ENCODE measurements at regions not wholly inside any gene's neighbourhood (a gene's known extent, or its start where the extent isn't known, plus 50 kb on each side); places are given as distances from the start of the nearest gene placed in this dataset.
"Not testable (repeated sequence)": the region's sequence is repeated elsewhere in the genome, so short reads cannot be mapped to it uniquely, and the experiment has no call there.

DNA sequence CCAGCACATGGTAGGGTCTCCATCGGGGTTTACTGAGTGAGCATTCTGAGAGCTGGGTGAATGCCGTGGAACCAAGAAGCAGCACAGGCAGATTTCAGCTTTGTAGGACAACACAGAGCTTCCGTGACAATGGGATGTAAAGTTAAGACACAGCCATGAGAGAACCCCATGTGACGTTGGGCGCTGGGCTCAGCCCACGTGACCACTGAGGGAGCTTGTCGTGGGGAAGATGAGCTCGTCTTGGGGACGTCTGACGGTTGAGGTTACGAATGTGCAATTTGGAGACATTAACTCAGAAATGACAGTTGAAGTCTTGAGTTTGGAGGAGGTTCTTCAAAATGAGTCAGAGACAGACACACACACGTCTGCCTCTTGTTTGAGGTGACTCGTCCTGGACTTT, 51.5 kb upstream of the MUC20 start:
- H3K27ac Mint-ChIP-seq; H3K9me3 Mint-ChIP-seq; H3K36me3 Mint-ChIP-seq; DNase-seq (ENCODE audit: extremely low spot score, unreplicated experiment); H3K4me3 Mint-ChIP-seq; H3K4me1 Mint-ChIP-seq (ENCODE audit: unreplicated experiment); H3K27me3 Mint-ChIP-seq: not testable (repeated sequence)

DNA sequence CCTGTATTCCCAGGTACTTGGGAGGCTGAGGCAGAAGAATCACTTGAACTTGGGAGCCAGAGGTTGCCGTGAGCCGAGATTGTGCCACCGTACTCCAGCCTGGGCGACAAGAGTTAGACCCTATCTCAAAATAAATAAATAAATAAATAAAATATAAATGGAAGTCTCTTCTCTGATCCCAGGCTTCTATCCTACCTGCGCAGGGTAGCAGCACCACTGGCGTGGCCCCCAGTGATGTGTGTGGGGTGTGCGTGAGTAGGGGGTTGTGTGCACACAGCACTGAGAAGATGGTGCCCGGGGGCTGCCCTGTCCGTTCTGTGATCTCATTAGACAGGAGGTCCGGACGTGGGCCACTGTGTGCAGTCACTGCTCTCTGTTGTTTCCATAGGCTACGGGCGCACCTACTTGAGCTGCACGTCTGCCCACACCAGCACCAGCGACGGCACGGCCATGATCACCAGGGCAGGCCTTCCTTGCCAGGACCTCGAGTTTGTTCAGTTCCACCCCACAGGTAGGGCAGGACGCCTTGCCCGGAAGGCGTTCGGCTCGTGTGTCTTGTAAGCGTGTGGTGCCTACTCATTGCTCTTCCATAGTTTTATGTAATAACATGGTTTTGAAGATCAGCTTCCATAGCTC, 52.5 kb upstream of the MUC20 start:
- not testable (repeated sequence) for H3K27me3 Mint-ChIP-seq; DNase-seq (ENCODE audit: extremely low spot score, unreplicated experiment); H3K27ac Mint-ChIP-seq

DNA sequence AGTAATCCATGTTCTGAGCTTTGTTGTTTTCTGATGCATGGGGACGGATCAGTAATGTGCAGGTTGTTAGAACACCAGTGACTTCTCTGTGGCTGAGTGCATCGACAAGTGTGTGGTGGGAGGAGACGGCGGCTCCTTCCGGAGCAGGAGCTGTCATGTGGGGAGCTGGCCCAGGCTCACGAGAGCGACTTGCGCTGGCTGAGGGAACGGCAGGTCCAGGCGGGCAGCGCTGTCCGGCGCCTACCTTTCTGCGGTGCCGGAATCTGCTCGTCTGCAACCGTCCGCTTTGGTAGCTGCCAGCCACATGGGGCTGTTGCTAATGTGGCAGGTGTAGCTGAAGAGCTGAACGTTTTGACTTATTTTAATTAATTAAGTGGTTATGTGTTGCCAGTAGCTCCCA, 55.5 kb upstream of the MUC20 start:
- not testable (repeated sequence) for H3K4me1 Mint-ChIP-seq (ENCODE audit: unreplicated experiment); H3K9me3 Mint-ChIP-seq; H3K27ac Mint-ChIP-seq; H3K4me3 Mint-ChIP-seq; H3K27me3 Mint-ChIP-seq; H3K36me3 Mint-ChIP-seq; DNase-seq (ENCODE audit: extremely low spot score, unreplicated experiment)

More for the DNA sequence above, 52.5 kb upstream of the MUC20 start:
- H3K4me1 Mint-ChIP-seq (ENCODE audit: unreplicated experiment); H3K36me3 Mint-ChIP-seq; H3K4me3 Mint-ChIP-seq; H3K9me3 Mint-ChIP-seq: not testable (repeated sequence)

DNA sequence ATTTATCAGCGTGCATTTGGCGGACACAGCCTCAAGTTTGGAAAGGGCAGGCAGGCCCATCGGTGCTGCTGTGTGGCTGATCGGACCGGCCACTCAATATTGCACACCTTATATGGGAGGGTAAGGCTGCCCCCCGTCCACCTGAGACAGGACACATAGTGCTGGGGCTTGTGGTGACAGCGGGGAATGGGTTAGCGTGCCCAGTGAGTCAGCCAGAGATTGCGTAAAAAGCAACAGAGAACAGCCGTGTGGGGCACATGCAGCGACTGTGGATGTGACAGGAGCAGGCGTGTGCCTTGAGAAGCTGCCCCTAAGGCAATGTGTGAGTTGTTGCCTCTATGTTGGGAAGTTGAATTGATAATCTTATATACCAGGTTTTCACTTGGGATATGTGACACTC, 56.6 kb upstream of the MUC20 start:
- H3K4me3 Mint-ChIP-seq; H3K27ac Mint-ChIP-seq; H3K36me3 Mint-ChIP-seq; H3K9me3 Mint-ChIP-seq; DNase-seq (ENCODE audit: extremely low spot score, unreplicated experiment); H3K4me1 Mint-ChIP-seq (ENCODE audit: unreplicated experiment); H3K27me3 Mint-ChIP-seq: not testable (repeated sequence)

DNA sequence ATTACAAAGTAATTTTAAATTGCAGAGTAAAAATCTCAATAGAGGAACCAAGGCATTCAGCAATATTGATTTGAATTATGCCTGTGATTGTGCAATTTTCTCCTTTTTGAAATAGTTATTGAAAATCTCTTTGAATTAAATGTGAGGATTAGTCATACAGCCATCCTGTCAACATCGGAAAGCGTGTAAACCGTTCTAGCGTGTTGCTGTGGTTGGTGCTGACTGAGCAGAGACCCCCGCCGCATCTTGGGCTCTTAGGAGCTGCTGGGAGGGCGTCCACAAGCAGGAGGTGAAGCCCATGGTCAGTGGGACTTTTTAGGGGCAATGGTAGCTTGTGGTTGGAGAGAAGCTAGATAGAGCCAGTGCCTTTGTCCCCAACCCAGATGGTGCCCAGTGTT, 61.6 kb upstream of the MUC20 start:
- H3K27me3 Mint-ChIP-seq; H3K4me1 Mint-ChIP-seq (ENCODE audit: unreplicated experiment); H3K36me3 Mint-ChIP-seq; H3K27ac Mint-ChIP-seq; H3K9me3 Mint-ChIP-seq; DNase-seq (ENCODE audit: extremely low spot score, unreplicated experiment): not testable (repeated sequence)
- H3K4me3 Mint-ChIP-seq, result peak overlapping the region; percentile 66

DNA sequence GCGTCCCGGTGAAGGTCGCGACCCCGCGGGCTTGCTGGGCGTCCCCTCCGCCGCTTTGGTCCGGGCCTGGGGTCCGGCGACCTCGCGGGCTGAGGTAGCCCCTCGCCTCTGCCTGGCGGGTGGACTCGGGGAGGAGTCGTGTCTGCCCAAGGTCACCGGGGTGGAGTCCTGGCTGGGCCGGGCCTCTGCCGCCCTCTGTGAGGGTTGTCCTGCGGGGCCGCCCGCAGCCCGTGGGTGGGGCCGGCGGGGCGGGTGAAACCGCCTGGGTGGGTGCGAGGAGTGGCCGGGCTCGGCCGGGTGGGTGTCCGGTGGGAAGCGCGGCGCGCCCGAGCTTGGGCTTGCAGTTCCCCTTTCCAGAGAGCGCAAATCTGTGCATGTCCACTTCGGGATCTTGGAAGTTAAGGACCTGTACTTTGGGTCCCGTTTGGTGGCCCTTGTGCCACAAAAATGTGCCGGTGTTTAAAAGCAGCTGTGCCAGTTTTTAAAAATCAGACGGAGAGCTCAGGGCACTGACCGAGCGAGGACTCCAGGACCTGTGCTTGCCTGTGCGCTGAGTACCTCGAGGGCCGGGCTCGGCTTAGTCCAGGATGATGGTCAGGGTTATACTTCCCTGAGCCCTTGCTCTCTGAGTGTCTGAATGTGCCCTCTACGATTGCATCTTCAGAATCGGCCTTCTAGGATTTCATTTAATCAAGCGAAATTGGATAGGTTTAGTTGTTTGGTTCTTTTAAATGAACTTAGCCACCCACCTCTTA, 62.2 kb upstream of the MUC20 start:
- H3K27ac Mint-ChIP-seq; H3K9me3 Mint-ChIP-seq; H3K36me3 Mint-ChIP-seq; DNase-seq (ENCODE audit: extremely low spot score, unreplicated experiment); H3K27me3 Mint-ChIP-seq; H3K4me1 Mint-ChIP-seq (ENCODE audit: unreplicated experiment): not testable (repeated sequence)
- peak overlapping the region; percentile 66 for H3K4me3 Mint-ChIP-seq

DNA sequence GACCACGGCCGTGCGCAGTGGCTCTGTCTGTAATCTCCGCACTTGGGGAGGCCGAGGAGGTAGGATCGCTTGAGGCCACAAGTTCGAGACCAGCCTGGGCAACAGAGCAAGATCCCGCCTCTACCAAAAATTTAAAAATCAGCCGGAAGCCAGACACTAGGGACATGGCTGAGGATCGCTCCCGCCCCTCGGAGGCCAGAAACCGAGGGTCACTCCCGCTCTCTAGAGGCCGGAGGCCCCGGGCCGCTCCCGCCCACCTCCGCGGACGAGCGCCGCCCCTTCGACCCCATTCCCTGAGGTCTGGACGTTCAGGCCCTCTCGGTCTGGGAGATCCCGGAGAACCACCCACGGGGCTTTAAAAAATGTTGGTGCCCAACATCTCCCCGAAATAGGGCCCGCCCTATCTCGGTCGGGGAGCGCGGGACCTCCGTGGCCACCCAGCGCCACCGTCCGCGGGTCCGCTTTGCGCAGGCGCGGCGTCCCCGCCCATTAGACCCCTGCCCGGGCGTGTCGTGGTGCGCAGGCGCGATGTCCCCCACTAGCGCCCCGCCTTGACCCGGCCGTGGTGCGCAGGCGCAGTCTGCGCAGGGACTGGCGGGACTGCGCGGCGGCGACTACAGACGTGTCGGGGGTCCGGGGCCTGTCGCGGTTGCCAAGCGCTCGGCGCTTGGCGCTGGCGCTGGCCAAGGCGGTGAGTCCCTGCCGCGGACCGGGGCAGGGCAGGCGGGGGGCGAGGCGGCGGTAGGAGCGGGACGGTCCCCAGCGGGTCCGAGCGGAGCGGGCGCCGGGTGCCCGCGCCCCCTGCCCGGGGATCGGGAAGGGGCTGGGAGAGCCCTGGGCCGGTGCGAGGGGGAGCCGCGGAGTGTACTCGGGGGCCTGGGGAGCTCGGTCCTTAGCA, 63.1 kb upstream of the MUC20 start:
- H3K9me3 Mint-ChIP-seq; H3K27me3 Mint-ChIP-seq; H3K4me1 Mint-ChIP-seq (ENCODE audit: unreplicated experiment); H3K36me3 Mint-ChIP-seq: not testable (repeated sequence)
- H3K4me3 Mint-ChIP-seq, result peak overlapping the region; percentile 89
- peak; percentile 93 for DNase-seq (ENCODE audit: extremely low spot score, unreplicated experiment)
- H3K27ac Mint-ChIP-seq, result peak overlapping the region; percentile 65

DNA sequence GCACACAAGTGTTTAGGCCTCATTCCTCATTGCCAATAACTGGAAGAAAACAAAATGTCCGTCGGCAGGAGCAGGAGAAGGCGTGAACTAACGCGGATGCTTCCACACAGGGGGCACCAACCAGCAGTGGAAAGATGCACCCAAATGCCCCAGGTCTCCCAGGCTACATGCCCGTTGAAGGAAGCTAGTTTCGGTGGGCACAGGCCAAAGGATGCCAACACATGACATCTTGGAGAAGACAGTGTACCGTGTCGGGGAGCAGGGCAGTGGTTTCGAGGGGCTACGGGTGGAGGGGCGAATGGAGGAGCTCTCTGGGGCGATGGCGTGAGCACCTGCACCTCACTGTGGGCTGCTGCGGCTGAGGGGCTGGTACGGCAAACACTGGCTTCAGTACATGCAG, 64.7 kb upstream of the MUC20 start:
- H3K9me3 Mint-ChIP-seq; H3K4me1 Mint-ChIP-seq (ENCODE audit: unreplicated experiment); DNase-seq (ENCODE audit: extremely low spot score, unreplicated experiment); H3K27ac Mint-ChIP-seq; H3K27me3 Mint-ChIP-seq; H3K36me3 Mint-ChIP-seq: not testable (repeated sequence)
- peak overlapping the region; percentile 47 for H3K4me3 Mint-ChIP-seq

DNA sequence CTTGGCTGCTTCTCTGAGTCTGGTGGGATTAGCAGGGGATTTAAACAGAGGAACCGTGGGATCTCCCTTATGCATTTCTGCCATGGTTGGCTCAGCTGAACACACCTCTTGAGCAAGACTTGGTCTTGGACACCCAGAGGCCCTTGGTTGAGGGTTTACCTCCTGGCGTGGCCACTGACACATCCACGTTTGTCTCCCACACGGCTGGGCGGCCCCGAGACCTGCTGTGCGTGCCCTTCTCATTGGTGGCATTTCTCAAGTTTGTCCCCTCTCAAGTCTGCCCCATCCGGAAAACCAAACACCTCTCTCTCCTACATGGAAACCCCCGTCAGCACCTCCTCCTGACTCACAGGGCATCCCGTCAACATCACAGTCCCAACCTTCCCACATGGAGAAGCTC, 66.0 kb upstream of the MUC20 start:
- H3K36me3 Mint-ChIP-seq; H3K9me3 Mint-ChIP-seq; DNase-seq (ENCODE audit: extremely low spot score, unreplicated experiment); H3K4me1 Mint-ChIP-seq (ENCODE audit: unreplicated experiment); H3K27ac Mint-ChIP-seq; H3K27me3 Mint-ChIP-seq; H3K4me3 Mint-ChIP-seq: not testable (repeated sequence)

DNA sequence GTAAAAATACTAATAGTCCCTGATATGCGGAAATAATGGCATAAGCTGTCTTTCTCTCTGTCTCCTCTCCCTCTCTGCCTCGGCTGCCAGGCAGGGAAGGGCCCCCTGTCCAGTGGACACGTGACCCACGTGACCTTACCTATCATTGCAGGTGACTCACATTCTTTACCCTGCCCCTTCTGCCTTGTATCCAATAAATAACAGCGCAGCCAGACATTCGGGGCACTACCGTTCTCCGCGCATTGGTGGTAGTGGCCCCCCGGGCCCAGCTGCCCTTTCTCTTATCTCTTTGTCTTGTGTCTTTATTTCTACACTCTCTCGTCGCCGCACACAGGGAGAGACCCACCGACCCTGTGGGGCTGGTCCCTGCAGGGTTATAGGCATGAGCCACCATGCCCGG, 66.6 kb upstream of the MUC20 start:
- DNase-seq (ENCODE audit: extremely low spot score, unreplicated experiment); H3K27me3 Mint-ChIP-seq; H3K9me3 Mint-ChIP-seq; H3K4me3 Mint-ChIP-seq; H3K27ac Mint-ChIP-seq; H3K4me1 Mint-ChIP-seq (ENCODE audit: unreplicated experiment); H3K36me3 Mint-ChIP-seq: not testable (repeated sequence)

Measured in type B pancreatic cell (in vitro differentiated cells).